CD4-positive, alpha-beta T cell treated with Interleukin-6 at 100 ng/mL for 8 hours (primary cell): ENCODE measurements at regions not wholly inside any gene's neighbourhood (a gene's known extent, or its start where the extent isn't known, plus 50 kb on each side); places are given as distances from the start of the nearest gene placed in this dataset.
"Not testable (repeated sequence)": the region's sequence is repeated elsewhere in the genome, so short reads cannot be mapped to it uniquely, and the experiment has no call there.

ENCODE experiments used
- DNase-seq: peaks from one replicate; pipeline ENCODE4 v3.0.0-alpha.2; 2020; ENCODE audit warnings: mixed read lengths, low spot score

GRCh38 chr7:79778786-79779770 is 325.6 kb upstream of the MAGI2 start:
- DNase-seq, result no peak

DNA sequence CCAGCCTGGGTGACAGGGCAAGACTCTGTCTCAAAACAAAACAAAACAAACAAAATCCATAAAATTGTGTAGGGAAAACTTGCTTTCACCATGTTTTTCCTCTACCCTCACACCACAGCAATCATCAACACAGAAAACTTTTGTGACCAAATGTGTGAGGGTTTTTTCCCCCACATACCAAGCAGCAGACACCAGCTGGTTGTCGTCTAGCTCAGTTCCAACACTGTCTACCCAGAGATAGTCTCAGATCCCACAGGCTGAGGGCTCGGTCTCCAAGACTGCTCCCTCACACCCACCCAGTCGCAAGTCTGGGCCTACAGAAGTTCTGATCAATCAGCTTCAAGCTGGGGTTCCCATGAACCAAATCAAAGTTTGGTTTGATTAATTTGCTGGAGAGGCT is 322.4 kb upstream of the MAGI2 start:
- DNase-seq, result no peak

DNA sequence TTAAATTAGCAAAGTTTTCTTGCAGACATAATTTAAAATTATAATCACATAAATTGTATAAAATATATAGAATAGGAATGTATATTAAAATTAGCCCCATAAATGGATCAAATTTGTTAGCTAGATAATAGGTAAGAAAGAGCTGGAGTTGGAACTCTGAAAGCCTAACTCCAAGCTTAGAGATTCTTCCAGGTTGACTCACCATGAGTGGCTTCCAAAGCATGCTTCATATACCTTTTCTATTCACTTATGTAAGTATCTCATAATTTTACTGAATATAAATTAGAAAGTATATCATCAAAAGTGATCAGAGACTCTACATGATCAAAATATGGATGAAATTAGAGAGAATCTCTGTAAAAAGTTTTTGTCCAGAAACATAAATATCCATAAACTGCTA is 320.7 kb upstream of the MAGI2 start:
- DNase-seq, result no peak

DNA sequence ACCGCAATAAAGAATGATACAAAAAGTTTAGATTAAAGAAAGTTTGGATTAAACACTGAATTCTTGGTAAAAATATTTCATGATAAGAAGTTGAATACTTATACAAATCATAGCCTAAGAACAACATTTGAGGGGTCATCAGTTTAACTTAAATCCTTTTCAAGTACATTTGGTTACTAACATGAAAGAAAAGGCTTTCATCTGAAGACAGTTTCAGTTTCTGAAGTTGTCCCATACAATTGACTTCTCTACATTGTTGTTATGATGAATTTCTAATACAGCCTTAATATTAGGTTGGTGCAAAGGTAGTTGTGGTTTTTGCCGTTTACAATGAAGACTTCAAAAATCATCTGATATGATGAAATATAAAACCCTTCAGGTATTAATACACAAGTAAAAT is 317.5 kb upstream of the MAGI2 start:
- no peak for DNase-seq

DNA sequence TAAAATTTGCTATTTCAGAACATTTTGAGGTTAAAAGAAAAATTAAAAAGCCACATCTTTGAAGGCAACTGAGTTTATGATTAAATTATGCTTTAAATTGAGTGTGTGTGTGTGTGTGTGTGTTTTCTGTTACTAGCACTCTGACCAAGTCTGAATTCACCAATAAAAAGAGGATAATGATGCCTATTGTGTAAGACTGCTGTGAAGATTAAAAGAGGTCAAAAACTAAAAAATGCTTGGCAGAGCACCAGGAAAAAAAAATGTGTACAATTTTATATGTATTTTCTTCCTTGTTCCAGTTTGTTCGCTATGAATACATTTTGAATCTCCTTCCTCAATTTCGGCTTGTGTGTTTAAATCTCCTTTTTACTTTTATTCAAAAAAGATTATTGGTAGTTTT is 316.6 kb upstream of the MAGI2 start:
- no peak for DNase-seq

DNA sequence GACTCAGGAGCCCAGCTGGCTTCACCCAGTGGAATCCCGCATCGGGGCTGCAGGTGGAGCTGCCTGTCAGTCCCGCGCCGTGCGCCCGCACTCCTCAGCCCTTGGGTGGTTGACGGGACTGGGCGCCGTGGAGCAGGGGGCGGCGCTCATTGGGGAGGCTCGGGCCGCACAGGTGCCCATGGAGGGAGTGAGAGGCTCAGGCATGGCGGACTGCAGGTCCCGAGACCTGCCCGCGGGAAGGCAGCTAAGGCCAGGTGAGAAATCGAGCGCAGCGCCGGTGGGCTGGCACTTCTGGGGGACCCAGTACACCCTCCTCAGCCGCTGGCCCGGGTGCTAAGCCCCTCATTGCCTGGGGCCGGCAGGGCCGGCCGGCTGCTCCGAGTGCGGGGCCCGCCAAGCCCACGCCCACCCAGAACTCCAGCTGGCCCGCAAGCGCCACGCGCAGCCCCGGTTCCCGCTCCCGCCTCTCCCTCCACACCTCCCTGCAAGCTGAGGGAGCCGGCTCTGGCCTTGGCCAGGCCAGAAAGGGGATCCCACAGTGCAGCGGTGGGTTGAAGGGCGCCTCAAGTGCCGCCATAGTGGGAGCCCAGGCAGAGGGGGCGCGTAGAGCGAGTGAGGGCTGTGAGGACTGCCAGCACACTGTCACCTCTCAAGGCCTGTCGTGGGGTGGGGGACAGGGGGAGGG is 314.6 kb upstream of the MAGI2 start:
- DNase-seq, result not testable (repeated sequence)

DNA sequence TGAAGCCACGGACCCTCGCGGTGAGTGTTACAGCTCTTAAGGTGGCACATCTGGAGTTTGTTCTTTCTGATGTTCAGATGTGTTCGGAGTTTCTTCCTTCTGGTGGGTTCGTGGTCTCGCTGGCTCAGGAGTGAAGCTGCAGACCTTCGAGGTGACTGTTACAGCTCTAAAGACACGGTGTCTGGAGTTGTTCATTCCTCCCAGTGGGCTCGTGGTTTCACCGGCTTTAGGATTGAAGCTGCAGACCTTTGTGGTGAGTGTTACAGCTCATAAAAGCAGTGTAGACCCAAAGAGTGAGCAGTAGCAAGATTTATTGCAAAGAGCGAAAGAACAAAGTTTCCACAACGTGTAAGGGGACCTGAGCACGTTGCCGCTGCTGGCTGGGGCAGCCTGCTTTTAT is 313.7 kb upstream of the MAGI2 start:
- DNase-seq, result not testable (repeated sequence)

GRCh38 chr7:79761876-79762429 is 308.5 kb upstream of the MAGI2 start:
- no peak for DNase-seq

GRCh38 chr7:79750941-79751340 is 297.5 kb upstream of the MAGI2 start:
- not testable (repeated sequence) for DNase-seq

DNA sequence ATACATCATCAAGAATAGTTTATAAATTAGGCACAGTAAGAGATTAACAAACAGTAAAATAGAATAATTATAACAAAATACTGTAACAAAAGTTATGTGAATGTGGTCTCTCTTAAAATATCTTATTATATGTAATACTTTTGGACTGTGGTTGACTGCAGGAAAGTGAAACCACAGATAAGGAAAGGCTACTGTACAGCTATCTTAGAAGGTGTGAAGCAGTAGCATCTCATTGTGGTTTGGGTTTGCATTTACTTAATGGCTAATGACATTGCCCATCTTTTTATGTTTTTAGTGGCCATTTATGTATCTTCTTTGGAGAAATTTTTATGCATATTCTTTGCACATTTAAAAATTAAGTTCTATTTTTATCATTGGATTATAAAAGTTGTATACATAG is 296.4 kb upstream of the MAGI2 start:
- no peak for DNase-seq

DNA sequence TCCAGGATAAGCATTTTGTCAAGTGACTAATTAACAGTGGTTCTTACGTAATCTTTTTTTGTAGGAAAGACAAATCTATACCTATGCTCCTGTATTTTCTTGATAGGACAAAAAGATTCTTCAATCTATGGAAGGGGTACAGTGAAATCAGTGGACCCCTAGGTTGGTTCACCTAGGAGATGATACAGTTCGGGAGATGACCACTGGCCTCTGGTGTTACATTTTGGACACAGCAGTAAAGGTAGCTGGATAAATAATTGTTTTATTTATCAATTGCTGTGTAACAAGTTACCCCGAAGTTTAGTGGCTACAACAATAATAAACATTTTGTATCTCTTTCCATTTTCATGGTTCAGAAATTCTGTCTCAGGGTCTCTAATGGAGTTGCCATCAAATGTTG is 288.2 kb upstream of the MAGI2 start:
- DNase-seq, result no peak

DNA sequence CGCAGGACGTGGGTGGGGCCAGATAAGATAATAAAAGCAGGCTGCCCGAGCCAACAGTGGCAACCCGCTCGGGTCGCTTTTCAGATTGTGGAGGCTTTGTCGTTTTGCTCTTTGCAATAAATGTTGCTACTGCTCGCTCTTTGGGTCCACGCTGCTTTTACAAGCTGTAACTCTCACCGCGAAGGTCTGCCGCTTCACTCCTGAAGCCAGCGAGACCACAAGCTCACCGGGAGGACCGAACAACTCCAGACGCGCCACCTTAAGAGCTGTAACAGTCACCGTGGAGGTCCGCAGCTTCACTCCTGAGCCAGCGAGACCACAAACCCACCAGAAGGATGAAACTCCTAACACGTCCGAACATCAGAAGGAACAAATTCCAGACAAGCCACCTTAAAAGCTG is 286.6 kb upstream of the MAGI2 start:
- no peak for DNase-seq

- not testable (repeated sequence) for DNase-seq
Measured at GRCh38 chr7:79739036-79739709, 285.7 kb upstream of the MAGI2 start.

DNA sequence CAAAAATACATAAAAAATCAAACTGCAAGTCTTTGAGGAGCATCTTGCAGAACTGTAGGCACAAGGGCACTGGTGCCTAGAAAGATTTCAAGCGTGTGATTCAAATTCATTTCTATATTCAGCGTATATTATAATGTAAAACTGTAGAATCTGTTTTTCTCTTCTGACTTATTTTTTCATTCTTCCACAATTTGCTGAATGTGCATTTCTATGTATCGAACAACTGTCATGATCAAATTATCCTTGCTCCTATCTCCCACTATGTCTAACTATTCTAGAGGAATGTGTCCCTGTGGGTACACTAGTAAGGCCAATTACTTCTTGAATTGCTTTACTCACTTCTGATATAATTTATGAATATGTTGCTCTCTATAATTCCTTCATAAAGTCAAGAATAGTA is 283.0 kb upstream of the MAGI2 start:
- no peak for DNase-seq

GRCh38 chr7:79735012-79735411 is 281.5 kb upstream of the MAGI2 start:
- no peak for DNase-seq

DNA sequence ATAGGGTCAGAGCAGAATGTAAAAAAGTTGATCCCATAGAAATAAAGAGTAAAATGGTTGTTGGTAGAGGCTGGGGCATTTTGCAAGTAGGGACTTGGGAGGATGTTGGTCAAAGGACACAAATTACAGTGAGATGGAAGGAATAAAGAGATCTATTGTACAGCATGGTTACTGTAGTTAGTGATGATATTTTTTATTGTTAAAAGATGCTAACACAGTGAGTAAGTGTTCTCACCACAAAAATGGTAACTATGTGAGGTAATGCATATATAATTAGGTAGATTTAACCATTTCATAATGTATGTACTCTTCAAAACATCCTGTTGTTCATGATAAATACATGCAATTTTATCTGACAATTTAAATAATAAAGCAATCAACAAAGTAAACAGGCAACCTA is 280.7 kb upstream of the MAGI2 start:
- no peak for DNase-seq

DNA sequence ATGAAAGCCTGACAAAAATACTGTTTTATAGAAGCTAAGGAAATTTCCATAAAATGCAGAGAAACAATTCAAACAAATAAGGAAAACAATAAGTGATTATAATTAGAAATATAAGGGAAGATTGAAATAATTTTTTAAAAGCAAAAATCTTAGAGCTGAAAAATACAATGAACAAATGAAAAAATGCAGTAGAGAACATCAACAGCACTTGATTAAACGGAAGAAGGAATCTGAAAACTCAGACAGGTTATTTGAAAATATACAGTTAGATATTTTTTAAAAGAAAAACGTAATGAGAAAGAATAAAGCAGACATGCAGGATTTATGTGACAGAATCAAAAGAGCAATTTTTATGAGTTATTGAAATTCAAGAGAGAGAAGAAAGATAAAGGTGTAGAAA is 279.1 kb upstream of the MAGI2 start:
- no peak for DNase-seq

DNA sequence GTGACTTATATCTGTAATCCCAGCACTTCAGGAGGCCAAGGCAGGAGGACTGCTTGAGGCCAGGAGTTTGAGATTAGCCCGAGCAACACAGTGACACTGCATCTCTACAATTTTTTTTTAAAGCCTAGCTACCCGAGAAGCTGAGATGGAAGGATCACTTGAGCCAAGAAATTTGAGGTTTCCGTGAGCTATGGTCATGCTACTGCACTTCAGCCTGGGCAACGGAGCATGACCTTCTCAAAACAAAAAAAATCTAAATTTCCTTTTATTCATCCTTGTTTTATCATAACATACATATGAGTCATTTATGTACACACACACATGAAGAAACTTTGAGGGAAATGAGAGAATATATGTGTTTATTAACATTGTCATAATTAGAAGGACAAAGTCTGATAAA is 277.5 kb upstream of the MAGI2 start:
- DNase-seq, result no peak

- DNase-seq, result no peak
Measured at GRCh38 chr7:79723833-79724618, 270.6 kb upstream of the MAGI2 start.

DNA sequence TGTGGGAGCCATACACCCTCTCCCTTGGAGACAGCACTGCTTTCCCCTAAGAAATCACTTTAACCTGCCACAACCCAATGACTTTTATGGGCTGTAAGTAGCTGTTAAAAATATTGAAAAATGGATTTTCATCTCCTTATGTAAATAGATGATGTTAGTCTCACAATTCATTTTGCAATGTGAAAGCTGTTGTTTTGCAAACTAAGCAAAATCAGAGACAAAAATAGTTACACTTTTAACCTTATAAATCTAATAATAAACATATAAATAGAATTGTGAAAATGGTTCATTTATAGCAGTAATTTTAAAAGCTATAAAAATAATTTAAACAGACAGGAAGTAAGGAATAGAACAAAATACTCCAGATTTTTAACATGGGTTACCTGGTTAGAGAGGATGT is 268.8 kb upstream of the MAGI2 start:
- DNase-seq, result no peak

DNA sequence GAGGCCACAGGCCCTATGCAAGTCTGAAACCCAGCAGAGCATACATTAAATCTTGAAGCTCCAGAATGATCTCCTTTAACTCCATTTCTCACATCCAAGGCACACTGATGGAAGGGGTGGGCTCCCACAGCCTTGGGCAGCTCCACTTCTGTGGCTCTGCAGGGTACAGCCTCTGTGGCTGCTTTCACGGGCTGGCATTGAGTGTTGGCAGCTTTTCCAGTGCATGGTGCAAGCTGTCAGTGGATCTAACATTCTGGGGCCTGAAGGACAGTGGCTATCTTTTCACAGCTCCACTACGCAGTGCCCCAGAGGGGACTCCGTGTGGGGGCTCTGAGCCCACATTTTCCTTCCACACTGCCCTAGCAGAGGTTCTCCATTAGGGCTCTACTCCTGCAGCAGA is 265.7 kb upstream of the MAGI2 start:
- DNase-seq, result no peak

DNA sequence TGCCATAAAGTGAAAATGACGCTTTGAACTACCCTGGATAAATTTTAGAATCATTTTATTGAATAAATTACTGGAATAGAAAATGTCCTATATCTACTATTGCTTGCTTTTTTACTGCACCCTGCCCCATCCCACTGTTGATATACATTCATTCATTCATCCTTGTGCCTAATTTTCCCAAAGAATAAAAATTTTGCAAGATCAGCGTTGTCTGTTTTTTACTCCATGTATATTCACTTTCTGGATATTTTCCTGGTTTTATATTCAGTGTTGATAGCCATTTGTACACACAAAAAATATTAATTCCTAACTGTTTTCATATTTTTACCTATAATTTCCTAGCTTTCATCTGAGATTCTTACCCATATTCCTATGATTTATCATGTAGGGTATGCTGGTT is 262.9 kb upstream of the MAGI2 start:
- DNase-seq, result no peak
